PC-9 (cell line): ENCODE measurements at regions not wholly inside any gene's neighbourhood (a gene's known extent, or its start where the extent isn't known, plus 50 kb on each side); places are given as distances from the start of the nearest gene placed in this dataset.

Experiments used
- CTCF ChIP-seq: fragments of 200-600 bp; sonication (generic); conservative IDR thresholded peaks from 2 replicates; pipeline ENCODE4 v1.6.1; 2017; ENCODE audit warnings: mixed run types, antibody characterized with exemption, mild to moderate bottlenecking, moderate library complexity
- EZH2 ChIP-seq: fragments of 200-600 bp; sonication (generic); IDR thresholded peaks from 2 replicates; pipeline ENCODE4 v1.8.0; 2017; ENCODE audit warnings: antibody characterized with exemption, low read depth

GRCh38 chr5:160938532-160938931 lies 86.5 kb upstream of the ATP10B start:
- TF ChIP-seq EZH2, result no peak
- TF ChIP-seq CTCF, result no peak
